ENCODE measurements at regions not wholly inside any gene's neighbourhood (a gene's known extent, or its start where the extent isn't known, plus 50 kb on each side); places are given as distances from the start of the nearest gene placed in this dataset.

DNA sequence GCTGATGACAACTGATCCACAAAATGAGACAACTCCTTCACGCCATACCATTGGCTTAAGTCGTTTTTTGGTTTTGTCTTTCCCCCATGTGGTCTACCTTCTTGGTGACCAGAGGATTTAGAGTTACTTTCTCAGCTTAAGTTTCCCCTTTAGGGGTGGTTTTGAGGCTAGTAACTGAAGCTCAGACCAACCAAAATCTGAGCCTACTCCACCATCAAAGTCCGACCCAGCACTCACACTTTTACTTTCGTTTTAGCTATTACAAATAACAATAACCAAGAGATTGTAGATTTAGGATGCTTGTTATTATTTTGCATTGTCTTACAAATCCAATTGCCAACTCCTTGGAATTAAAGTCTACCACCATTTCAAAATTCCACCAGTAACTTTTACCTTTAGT, 130.6 kb upstream of the MDM1 start:
- DNase-seq (ENCODE audit: low read depth) = no peak
- TF ChIP-seq, protein P1, sequence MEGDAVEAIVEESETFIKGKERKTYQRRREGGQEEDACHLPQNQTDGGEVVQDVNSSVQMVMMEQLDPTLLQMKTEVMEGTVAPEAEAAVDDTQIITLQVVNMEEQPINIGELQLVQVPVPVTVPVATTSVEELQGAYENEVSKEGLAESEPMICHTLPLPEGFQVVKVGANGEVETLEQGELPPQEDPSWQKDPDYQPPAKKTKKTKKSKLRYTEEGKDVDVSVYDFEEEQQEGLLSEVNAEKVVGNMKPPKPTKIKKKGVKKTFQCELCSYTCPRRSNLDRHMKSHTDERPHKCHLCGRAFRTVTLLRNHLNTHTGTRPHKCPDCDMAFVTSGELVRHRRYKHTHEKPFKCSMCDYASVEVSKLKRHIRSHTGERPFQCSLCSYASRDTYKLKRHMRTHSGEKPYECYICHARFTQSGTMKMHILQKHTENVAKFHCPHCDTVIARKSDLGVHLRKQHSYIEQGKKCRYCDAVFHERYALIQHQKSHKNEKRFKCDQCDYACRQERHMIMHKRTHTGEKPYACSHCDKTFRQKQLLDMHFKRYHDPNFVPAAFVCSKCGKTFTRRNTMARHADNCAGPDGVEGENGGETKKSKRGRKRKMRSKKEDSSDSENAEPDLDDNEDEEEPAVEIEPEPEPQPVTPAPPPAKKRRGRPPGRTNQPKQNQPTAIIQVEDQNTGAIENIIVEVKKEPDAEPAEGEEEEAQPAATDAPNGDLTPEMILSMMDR (IDR thresholded peaks at IDR 0.05; ENCODE audit: insufficient read depth, low read depth, low read length) = no peak
- H3K4me3 ChIP-seq (ENCODE audit: low read depth, low read length) = no peak overlapping the region

DNA sequence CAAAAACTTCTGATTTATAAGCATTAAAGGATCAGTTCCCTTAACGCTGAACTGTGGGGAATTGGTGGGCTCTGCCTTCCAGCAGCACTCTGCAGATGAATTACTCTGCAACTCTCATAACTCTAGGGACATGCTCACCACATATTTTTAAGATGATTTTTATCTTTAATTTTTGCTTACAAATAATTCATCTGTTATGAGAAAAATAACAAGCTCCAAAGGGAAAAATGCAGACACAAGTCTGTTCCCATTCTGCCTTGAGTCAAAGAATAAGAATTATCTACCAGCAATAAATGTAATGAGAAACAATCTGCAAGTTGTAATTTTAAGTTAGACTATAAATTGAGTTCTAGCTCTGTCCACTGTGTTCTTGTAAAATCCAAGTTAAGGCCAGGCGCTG, 133.1 kb upstream of the MDM1 start:
- TF ChIP-seq, protein P1 (IDR thresholded peaks at IDR 0.05; ENCODE audit: insufficient read depth, low read depth, low read length) = no peak
- DNase-seq (ENCODE audit: low read depth) = no peak
- H3K4me3 ChIP-seq (ENCODE audit: low read depth, low read length) = no peak overlapping the region

DNA sequence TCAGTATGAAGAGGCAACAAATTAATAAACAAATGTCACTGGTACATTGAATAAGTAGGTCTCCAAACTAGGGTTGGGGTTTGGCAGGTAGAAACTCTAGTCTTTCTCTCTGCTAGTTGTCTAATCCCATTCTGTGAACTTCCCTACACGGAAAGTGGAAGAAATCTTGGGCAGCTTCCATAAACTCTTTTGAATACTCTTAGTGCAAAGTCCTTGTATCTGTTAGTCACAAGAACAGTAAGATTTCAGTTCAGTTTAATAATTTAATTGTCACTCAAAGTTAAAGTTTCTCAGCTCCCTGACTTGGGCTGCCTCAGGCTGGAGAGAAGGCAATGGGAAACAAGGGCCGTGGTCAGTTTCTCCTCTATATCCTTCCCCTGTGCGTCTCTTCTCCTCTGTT, 135.4 kb upstream of the MDM1 start:
- DNase-seq (ENCODE audit: low read depth) = no peak
- TF ChIP-seq, protein P1 (IDR thresholded peaks at IDR 0.05; ENCODE audit: insufficient read depth, low read depth, low read length) = no peak
- no peak overlapping the region for H3K4me3 ChIP-seq (ENCODE audit: low read depth, low read length)

DNA sequence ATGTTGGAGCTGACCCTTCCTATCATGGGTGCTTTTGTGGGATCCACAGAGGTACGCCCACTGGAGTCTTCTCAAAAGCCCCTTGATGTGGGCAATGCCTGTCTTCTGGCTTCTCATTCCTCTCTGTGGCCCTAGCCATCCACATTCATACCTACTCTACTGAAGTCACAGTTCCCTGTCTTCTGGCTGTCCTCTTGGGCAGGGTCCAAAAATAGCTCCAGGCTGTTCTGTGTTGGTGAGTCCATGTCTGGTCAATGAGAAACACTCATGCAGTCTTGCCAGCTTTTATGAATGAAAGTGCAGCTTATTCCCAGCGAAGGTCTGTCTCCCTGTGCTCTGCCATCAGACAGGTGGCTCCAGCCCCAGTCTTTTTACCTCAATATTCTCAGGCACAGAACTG, 135.9 kb upstream of the MDM1 start:
- TF ChIP-seq, protein P1 (IDR thresholded peaks at IDR 0.05; ENCODE audit: insufficient read depth, low read depth, low read length) = no peak
- DNase-seq (ENCODE audit: low read depth) = no peak

DNA sequence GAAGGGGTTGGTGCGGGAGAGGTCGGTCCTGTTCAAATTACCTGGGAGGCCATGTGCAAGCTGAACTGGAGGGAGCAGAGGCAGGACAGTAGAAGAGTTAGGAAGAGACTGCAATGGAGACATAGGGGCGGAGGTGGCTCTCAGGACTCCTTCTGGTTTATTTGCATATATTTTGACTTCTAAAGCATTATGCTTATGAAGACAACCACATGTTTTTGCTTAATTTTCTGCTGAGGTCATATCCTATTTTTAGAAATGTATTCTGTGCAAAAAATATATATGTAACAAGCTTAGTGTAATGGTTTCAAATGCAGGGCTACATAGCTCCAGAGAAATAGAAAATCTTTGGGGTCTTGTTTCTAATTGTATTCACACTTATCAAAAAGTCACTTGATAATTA, 137.0 kb upstream of the MDM1 start:
- H3K4me3 ChIP-seq (ENCODE audit: low read depth, low read length) = no peak overlapping the region
- TF ChIP-seq, protein P1 (IDR thresholded peaks at IDR 0.05; ENCODE audit: insufficient read depth, low read depth, low read length) = no peak
- DNase-seq (ENCODE audit: low read depth) = no peak

More for the DNA sequence above, 135.9 kb upstream of the MDM1 start:
- no peak overlapping the region for H3K4me3 ChIP-seq (ENCODE audit: low read depth, low read length)

DNA sequence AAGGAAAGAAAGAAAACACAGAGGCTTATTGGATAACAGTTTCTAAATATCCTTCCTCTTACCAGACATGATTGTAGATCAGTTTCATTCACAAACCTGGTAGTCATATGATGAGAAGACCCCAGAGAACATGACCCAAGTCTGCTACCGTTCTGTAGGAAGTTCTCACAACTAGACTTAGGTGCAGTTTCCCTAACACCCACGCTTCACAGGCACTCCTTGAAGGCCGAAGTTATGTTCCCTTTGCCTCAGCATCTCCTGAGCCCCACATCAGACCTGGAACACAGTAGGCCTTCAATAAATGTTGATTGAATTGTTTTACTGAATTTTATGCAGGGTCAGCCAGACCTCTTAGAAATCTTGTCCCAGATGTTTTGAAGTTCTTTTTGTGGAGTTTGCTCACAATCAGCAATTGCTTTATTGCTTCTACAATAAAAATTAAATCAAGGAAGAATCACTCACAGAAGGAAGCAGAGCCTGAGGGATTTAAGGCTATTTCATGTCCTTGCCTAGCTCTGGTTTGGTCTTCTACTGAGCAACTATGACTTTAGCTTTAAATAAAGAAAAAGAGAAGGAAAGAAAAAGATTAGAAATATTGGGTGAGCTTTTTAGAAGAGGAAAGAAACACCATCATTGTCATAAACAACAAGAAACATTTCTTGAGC, 138.6 kb upstream of the MDM1 start:
- TF ChIP-seq, protein P1 (IDR thresholded peaks at IDR 0.05; ENCODE audit: insufficient read depth, low read depth, low read length) = no peak
- no peak for DNase-seq (ENCODE audit: low read depth)
- H3K4me3 ChIP-seq (ENCODE audit: low read depth, low read length) = no peak overlapping the region

Data from fibroblast of villous mesenchyme (primary cell).